ENCODE measurements at regions not wholly inside any gene's neighbourhood (a gene's known extent, or its start where the extent isn't known, plus 50 kb on each side); places are given as distances from the start of the nearest gene placed in this dataset.
A peak's percentile ranks its signal among the peaks of the same experiment; 100 is the strongest.

- peak; percentile 28 for ATAC-seq
Observed at GRCh38 chr1:116232989-116233514, 121.9 kb downstream of the MAB21L3 start.

GRCh38 chr1:116234429-116234828, 123.2 kb downstream of the MAB21L3 start:
- ATAC-seq: no peak

- ATAC-seq: no peak
Observed at GRCh38 chr1:116239916-116240315, 128.7 kb downstream of the MAB21L3 start.

- no peak for ATAC-seq
Observed at GRCh38 chr1:116242741-116243140, 130.3 kb upstream of the ATP1A1 start.

GRCh38 chr1:116243333-116244054, 129.6 kb upstream of the ATP1A1 start:
- ATAC-seq: peak; percentile 19

GRCh38 chr1:116246174-116246573, 126.9 kb upstream of the ATP1A1 start:
- ATAC-seq: no peak

- no peak for ATAC-seq
Observed at GRCh38 chr1:116252271-116252670, 120.8 kb upstream of the ATP1A1 start.

GRCh38 chr1:116252785-116253184, 120.3 kb upstream of the ATP1A1 start:
- no peak for ATAC-seq

GRCh38 chr1:116253566-116254382, 119.3 kb upstream of the ATP1A1 start:
- no peak for ATAC-seq

- ATAC-seq: peak; percentile 53
Observed at GRCh38 chr1:116254776-116255175, 118.3 kb upstream of the ATP1A1 start.

- peak; percentile 80 for ATAC-seq
Observed at GRCh38 chr1:116255486-116256285, 117.4 kb upstream of the ATP1A1 start.

GRCh38 chr1:116256286-116256649, 116.8 kb upstream of the ATP1A1 start:
- no peak for ATAC-seq

- no peak for ATAC-seq
Observed at GRCh38 chr1:116256875-116257274, 116.2 kb upstream of the ATP1A1 start.

- no peak for ATAC-seq
Observed at GRCh38 chr1:116257341-116257767, 115.7 kb upstream of the ATP1A1 start.

- ATAC-seq: no peak
Observed at GRCh38 chr1:116257836-116258235, 115.2 kb upstream of the ATP1A1 start.

GRCh38 chr1:116258668-116259419, 114.2 kb upstream of the ATP1A1 start:
- no peak for ATAC-seq

- ATAC-seq: no peak
Observed at GRCh38 chr1:116259663-116260062, 113.4 kb upstream of the ATP1A1 start.

- ATAC-seq: no peak
Observed at GRCh38 chr1:116260115-116260514, 112.9 kb upstream of the ATP1A1 start.

GRCh38 chr1:116260621-116261020, 112.4 kb upstream of the ATP1A1 start:
- ATAC-seq: no peak

GRCh38 chr1:116261227-116261626, 111.8 kb upstream of the ATP1A1 start:
- no peak for ATAC-seq

GRCh38 chr1:116262207-116262994, 110.6 kb upstream of the ATP1A1 start:
- ATAC-seq: peak; percentile 52
